Middle frontal gyrus (tissue), 1 donor: ENCODE measurements at regions not wholly inside any gene's neighbourhood (a gene's known extent, or its start where the extent isn't known, plus 50 kb on each side); places are given as distances from the start of the nearest gene placed in this dataset.

Experiments
- DNase-seq: peaks from one replicate; pipeline ENCODE4 v3.0.0-alpha.2; 2015; ENCODE audit warnings: low spot score; ENCODE audit errors: extremely low spot score

DNA sequence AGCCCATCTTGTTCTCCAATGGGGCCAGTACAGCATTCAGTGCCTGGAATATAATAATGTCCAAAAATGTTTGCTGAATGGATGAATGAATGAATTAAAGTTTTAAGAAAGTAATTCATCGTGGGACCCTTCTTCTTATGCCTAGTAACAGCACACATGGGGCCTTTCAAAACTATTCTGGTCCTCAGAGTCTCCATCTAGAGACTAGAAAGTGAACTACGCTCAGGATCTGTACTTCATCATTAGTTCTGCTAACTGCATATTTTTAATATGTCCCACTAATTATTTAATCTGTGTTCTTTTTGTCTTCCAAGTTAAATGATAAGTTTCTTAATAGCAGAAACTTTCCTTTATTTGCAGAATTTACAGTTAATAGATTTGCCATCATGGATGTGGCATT is 172.5 kb downstream of the SMAD2 start:
- DNase-seq: no peak

DNA sequence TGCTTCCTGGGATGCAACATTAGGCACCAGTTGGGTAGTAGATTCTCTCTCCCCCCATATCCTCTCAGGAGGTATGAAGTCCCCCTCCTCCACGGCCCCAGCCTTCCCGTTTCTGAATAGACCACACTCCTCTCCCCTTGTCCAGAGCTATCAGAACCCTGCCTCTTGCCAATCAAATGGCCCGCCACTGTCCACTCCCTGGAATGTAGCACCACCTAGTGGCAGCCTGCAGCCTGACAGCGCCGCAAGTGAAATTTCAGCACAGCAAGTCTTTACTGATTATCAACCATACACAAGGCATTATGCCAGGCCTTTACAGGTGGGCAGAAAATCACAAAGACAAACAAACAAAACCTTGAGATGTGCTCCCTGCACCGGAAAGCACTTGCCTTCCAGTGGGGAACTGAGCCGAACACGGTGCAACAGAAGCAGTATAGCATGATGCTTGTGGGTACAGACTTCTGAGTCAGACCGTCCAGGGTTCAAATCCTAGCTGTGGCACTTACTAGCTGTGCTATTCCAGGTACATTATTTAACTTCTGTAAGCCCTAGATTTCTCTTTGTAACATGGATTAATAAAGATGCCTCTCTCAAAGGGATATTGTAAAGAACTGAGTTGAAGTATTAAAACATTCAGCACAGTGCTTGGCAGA is 174.0 kb downstream of the SMAD2 start:
- DNase-seq: no peak

DNA sequence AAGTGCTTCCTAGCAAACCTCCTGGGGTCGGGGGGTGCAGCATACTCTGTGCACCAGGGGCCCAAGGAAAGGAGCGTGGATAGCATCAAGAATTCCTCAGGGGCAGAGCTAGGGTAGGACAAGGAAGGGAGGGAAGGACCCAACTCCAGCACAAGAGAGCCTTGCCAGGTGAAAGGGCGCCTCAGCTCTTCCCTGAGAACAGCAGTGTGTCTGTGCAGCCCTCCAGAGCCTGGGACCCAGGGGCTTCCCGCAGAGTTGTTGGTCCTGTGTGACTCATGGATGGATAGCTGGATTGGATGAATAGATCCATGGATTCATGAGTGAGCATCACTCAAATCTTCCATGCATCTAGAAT is 175.4 kb downstream of the SMAD2 start:
- no peak for DNase-seq

DNA sequence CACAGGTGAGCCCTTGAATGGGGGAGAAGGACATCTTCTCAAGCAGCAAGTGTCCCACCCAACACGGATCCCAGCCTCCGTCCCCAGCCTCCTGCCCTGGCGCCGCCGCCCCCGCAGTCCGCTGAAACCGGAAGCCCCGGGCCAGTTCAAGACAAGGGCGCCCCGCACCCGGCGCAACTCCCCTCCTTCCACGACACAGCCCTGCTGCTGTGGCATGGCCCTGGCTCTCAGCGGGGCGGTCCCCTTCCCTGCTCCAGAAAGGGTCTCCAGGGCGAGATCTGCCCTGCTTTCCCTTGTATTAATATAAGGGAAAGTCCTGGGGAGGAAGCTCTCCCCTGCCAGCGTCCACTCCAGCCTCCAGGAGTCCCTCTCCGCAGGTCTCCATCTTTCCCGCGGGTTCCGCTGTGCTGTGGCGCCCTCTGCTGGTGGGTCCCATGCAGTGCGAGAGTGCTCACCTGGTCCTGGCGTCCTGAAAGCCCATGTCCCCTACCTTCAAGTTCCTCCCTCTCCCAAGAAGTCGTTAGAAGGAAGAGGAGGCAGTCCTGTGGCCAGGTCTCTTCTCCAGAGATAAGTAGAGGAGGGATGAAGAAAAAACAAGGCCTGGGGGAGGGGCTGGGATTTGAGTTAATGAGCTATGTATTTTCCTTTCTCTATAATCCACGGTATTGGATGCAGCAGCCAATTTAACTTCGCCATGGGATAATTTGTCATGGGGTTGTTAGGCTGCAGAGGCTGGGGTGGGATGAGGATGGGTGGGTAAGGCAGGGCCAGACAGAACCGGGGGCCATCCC is 176.0 kb downstream of the SMAD2 start:
- no peak for DNase-seq

DNA sequence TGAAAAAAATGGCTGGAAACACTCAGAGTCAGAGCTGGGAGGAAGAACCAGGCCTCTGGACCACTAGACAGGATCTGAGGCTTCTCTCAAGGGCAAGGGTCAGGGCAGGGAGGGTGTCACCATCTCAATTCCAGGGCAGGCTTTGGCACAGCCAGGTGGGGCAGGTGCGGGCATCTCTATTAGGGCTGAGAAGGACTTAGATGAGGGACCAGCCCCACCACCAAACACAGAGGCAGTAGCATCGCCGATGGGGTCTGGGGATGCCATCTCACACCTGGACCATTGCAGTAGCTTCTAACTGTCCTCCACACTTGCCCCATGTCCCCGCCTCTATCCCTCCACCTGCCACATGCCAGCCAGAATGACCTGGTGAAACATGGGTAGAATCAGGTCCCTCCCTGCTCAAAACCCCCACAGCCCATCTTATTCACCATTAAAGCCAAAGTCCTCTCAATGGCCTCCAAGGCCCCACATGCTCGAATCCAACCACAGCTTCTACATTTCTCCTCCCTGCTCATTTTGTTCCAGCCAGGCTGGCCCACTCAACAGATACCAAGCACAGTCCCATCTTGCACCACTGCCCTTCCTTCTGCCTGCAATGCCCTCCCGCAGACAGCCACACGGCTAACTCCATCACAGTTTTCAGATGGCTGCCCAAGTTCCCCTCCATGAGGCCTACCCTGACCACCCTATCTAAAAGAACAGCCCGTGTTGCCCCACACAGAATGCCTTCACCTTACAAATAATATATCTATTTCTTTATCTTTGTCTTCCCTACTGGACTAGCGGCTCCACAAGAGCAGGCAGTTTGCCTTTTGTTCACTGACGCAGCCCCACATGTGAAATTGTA is 177.4 kb downstream of the SMAD2 start:
- no peak for DNase-seq

DNA sequence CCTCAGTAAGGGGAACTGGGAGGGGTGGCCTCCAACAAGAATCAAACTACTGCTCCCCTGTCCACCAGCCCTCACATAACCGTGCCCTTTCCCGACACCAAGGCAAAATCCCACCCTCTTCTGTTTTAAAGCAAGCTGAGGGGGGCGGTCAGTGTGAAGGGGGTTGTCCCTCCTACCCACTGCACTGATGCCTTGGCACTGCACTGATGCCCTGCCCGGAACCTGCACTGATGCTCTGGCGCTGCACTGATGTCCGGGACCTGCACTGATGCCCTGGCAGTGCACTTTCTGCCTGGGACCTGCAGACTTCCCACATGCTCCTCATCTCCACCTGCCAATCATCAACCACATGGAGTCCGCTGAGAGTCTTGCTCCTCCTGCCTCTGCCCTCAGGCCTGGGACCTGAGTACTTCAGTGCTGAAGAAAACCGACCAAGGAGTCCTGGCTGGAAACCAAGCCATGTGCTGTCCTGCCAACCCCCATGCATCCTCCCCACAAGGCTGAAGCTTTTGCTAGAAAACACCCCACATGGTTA is 179.5 kb downstream of the SMAD2 start:
- DNase-seq: no peak

DNA sequence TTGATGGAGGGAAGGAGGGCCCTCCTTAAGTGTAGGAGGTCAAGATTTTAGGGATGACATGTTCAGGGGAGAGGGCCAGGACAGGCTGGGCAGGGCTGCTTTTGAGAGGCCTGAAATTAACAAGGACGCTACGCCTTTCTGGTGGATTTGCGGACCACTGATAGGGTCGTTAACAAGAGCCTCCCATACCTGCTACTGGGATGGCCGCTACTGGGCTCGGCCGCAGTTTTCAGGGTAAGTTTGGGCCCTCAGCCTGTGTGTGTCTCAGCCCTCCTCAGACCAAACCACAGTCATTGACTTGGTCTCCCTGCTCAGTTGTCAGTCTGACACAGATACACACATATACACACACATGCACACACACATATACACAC is 180.9 kb downstream of the SMAD2 start:
- no peak for DNase-seq

DNA sequence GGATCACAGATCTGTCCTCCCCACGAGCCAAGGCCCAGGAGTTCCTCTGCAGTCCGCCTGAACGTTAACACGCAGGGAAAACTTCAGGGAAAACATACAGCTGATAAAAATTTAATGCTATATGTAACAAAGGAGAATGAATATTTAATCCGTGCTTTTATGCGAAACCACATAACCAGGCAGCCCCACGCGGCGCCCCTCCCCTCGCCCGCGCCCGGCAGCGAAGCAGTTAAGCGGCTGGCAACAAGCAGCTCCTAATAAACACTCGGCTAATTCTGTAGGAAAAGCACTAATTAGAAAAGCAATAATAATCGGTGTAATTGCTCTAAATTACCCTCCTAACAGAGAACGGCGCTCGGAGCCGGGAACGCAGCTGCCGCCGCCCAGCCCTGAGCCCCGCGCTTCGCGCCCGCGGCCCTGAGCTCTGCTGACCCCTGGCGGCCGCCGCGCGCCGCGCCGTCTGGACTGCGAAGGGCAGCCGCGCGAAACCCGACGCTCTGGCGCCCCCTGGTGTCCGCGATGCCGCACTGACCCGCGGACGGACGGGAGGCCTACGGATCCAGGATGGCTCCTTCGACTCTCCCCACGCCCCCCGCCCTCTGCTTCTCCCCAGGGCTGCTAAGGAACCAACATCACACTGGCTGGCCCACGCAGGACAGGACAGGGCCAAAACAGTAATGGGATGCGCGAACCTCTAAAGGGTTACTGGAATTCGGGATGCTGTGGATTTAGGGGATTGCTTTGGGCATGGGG is 181.4 kb downstream of the SMAD2 start:
- peak; percentile 46 for DNase-seq

DNA sequence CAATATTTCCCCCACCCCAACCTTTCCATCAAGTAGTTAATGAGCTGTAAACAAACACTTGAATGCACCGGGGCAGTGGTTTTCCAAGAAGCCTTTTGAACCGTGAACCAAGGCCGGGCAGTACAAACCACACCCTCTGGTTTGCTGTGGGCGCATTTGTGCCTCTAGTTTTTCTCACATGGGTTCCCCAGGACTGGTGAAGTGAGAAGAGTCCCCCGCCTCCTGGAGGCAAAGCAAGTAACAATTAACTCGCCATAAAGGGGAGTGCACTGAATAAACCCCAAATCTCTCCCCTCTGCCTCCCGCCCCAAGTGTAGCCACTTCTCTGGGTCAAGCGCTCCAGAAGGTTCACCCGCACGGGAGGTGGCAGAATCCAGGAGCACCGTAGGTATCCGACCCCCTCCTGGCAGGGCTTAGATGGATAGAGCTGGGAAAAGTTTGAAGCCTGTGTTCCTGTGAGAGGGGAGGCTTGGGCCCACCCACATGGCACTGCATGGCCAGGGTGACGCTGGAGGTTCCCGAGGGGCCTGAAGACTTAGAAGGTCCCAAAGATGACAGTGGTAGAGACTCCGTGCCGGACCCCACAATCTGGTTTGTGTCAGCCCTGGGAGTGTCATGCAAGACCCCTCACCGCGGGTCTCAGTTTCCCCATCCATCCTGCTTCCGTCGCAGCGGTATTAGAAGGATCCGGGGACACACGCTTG is 182.2 kb downstream of the SMAD2 start:
- no peak for DNase-seq

DNA sequence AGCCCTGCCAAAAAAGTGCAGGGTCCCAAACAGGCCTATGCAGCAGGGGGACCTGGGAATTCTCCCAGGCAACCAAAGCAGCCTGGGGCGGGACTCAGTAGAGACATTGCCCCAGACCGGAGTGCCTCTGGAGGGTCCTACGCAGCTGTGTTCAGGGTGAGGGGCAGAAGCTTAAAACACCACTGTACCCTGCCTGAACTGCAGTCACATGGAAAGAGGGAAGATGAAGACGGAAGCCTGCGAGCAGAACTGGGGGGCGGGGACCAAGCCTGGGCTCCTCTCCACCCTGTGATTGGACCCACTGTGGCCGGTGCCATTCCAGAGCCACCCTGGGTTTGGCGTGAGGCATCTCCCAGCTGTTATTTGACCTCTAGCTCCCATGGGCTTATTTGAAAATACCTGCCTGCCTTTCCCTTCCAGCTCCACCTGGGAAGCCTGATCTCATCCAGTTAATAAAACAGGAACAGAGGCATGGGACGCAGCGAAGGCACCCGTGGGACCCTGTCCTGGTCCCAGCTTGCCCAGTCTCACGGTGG is 183.1 kb downstream of the SMAD2 start:
- DNase-seq: no peak

DNA sequence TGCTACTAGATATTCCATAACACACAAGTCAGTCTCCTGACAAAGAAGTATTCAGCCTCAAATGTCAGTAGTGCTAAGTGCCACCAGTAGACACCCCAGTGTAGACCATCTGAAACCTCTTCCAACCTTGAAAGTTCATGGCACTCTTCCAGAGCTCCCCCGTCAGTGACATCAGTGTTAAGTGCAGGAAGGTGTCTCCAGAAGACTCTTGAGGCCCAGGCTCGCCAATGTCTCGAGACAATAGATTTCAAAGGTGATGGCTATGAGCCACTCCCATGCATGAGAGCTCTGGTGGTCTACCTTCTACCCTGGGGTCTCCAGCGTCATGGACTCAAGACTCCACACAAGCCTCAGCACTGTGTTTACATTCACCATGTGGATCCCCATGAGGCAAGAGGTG is 183.8 kb downstream of the SMAD2 start:
- no peak for DNase-seq

DNA sequence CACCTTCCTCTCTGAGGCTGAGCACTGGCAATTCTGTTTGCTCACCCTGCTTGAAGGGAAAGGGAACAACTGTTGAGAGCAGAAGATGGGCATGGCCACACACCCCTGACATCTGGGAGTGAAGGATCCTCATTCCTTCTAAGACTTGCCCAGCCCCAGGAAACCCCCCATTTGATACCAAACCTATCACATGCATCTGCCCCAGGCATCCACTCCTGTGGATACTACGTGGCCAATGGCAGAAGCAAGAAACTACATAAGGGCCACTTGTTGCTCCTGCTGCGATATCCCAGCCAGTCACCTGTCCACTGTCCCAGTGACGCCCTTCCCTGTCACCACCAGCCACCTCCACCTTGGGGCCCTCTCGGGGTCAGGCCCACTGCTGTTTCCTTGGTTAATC is 185.2 kb downstream of the SMAD2 start:
- no peak for DNase-seq

DNA sequence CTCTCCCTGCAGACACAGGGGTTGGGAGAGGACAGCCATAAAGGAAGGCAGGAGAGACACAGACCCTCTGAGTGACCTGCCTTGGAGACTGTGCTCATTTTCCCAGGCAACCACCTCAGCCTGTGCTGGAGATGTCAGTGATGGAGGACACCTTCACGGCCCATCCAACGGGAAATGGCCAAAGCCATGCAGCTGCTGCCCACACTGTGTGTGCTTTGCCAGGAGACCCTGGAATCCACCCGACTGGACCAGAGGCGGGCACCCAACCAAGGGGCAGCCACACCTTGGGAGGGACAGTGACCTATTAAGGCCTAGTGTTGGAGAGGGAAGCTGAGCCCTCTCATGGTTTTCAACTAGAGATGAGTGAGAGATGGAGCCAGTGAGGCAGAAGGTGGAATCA is 192.5 kb downstream of the SMAD2 start:
- no peak for DNase-seq

DNA sequence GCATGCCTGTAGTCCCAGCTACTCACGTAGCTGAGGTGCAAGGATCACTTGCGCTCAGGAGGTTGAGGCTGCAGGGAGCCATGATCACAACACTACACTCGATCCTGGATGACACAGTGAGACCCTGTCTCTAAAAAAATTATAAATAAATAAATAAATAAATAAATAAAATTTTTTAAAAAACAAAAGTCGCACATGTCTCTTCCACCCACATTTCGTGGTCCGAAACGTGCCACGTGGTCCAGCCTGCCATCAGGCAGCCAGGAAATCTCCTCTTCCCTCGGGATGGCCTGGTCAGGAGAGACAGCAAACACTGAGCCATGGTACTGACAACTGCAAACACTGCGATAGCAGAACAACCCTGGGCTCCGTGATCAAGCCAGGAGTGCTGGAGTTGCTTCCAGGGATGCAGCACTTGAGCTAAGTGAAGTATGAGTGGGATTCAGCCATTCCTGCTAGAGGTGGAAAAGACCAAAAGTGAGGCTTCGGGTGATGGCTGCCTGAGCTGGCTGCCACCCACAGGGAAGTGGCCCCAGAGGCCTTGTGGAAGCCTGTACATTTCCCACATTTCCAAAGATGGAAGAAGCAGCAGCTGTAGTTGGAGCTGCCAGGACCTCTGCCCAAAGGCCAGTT is 193.1 kb downstream of the SMAD2 start:
- no peak for DNase-seq

DNA sequence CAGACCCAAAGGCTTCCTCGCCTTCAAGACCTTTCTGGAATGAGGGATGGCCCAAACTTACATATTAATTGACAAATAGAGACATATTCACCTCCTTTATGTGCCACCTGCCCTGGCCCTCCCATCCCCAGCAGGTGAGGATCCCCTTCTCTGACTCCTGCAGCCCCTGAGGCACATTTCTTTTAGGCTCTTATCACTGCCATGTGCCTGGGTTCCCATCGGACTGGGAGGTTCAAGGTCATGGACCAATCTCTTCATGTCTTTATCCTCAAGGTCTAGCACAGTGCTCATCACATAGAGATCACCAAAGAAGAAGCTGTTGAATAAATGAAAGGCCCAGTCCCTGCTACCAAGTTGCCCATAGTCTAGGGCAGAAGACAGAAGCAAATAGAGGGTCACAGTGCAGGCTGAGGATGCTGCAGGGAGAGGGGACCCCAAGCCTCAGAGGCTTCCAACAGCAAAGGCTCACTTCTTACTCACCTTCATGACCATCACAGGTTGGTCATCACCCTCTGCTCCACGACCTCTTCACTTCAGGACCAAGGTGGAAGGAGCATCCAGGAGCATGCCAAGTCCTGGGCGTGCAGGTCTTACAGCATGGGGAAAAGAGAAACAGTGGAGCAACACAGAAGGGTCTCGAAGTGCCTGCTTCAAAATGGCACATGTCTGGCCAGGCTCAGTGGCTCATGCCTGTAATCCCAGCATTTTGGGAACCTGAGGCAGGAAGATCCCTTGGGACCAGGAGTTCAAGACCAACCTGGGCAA is 193.9 kb downstream of the SMAD2 start:
- no peak for DNase-seq

DNA sequence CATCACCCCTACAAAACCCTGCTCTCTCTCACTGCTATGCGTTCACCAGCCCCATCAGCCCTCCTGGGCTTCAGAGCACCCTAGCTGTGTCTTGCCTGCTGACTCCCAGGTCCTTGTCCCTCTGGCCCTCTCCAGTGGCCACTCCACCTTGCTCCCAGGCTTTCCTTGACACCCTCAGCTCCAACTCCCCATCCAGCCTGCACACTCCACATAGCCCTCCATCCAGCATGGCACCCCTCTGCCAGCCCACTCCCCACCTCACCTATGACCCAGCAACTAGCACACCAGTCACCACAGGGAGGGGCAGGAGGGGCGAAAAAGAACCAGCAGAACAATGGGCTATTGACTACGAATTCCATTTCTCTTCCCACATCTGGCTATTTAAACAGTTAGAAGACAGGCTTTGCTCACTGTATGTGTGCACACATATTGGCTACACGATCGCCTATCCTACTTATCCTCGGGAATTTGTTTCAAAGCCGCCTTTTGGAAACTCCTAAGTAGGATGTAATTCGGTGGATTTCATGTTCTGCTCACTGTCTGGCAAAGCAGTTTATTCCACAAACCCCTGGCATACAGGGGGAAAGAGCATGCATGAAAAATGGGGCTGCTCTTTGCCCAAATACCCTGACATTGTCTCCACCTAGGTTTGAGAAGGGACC is 195.3 kb downstream of the SMAD2 start:
- no peak for DNase-seq

DNA sequence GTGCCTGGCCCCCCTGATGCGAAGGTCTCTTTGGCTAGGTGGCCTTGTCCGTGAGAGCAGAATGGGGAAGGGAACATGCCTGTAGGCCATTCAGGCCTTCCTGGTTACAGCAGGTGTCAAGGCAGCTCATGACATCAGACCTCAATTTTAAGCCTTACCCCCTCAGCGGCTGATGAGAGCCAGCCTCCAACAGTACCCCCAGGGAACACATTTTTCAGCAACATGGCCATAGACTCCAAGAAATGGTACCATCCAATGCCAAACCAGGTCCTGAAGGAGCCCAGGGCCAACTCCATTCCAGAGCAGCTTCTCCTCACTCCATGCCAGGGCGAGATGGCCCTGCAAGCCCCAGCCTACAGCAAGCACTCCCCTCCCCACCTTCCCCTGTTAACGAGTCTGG is 199.2 kb downstream of the SMAD2 start:
- DNase-seq: no peak

DNA sequence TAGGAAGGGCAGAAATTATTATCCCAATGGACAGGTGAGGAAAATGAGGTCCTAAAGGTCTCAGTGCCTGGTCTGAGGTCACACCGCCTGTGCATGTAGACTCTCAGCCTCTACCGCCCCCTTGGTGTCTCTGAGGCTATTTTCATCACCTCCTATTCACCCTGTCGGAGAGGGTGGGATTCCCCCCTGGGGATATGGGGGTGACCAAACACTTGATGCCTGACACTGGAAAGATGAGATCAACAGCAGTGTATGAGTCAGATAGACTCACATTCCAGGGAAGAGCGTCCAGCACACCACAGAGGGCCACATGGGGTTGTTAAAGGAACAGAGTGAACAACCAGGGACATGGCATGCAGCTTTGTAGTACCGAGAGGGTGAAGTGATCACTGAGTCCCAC is 199.7 kb downstream of the SMAD2 start:
- DNase-seq: no peak

DNA sequence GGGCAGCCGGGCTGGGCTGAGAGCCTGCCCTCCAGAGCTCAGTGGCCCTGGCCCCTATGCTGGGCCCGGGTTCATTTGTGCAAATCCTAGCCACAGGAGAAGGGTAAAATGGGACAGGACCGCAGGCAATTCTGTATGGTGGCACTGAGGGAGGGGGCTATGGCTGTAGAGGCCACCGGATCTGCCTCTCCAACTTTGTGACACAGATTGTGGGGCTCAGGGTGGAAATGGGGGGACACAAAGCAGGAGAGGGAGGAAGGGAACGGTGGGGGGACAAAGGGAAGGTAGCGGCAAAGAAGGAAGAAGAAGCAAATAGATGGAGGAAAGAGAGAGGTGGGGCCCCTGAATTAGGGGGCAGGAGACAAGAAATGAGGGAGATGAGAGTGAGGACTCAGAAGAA is 201.1 kb downstream of the SMAD2 start:
- DNase-seq: no peak
